ENCODE measurements at regions not wholly inside any gene's neighbourhood (a gene's known extent, or its start where the extent isn't known, plus 50 kb on each side); places are given as distances from the start of the nearest gene placed in this dataset.

DNA sequence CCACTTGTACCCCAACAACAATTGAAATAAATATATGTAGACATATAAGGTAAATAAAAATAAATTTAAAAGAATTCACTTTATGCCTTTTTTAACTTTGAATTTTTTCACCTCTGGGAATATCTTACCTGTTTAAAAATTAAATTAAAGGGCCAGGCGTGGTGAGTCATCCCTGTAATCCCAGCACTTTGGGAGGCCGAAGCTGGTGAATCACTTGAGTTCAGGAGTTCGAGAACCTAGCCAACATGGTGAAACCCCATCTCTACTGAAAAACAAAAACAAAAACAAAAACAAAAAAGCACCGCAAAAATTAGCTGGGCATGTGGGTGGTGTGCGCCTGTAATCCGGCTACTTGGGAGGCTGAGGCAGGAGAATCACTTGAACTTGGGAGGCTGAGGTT is 164.8 kb downstream of the AASDH start:
- no peak for TF ChIP-seq POLR2AphosphoS5 (IDR thresholded peaks at IDR 0.05; ENCODE audit: low read depth, low read length)
- TF ChIP-seq RAD21 (IDR thresholded peaks at IDR 0.05 in 1 of 2, conservative IDR thresholded peaks at IDR 0.05 in 1 of 2; ENCODE audit: low read depth in 2 of 2, low read length in 2 of 2): no peak
- no peak for TF ChIP-seq CTCF (IDR thresholded peaks at IDR 0.05; ENCODE audit: control extremely low read depth in 1 of 3, insufficient read depth in 1 of 3, low read depth in 1 of 3, low read length in 3 of 3)
- no peak for TF ChIP-seq POLR2A (IDR thresholded peaks at IDR 0.05; ENCODE audit: control extremely low read depth in 1 of 2, low read depth in 2 of 2, low read length in 2 of 2)
- TF ChIP-seq TAF1 (IDR thresholded peaks at IDR 0.05; ENCODE audit: low read depth, low read length): no peak
- TF ChIP-seq SIN3A (conservative IDR thresholded peaks at IDR 0.05 in 1 of 2, IDR thresholded peaks at IDR 0.05 in 1 of 2; ENCODE audit: low read depth in 1 of 2, low read length in 2 of 2): no peak
- no peak for TF ChIP-seq ATF2 (IDR thresholded peaks at IDR 0.05; ENCODE audit: low read length)
- TF ChIP-seq SUZ12 (IDR thresholded peaks at IDR 0.05; ENCODE audit: low read length): no peak
- TF ChIP-seq BRCA1 (IDR thresholded peaks at IDR 0.05; ENCODE audit: low read depth, low read length): no peak
- no peak for TF ChIP-seq YY1 (IDR thresholded peaks at IDR 0.05; ENCODE audit: low read depth, low read length)
- TF ChIP-seq PHF8 (conservative IDR thresholded peaks at IDR 0.05; ENCODE audit: low read depth, low read length): no peak
